ENCODE measurements at regions not wholly inside any gene's neighbourhood (a gene's known extent, or its start where the extent isn't known, plus 50 kb on each side); places are given as distances from the start of the nearest gene placed in this dataset.

GRCh38 chr21:41006636-41007035, 159.7 kb upstream of the DSCAM start:
- Mint-ChIP-seq H3K4me3 (no peak overlapping the region), H3K27me3 (peaks cover 0 to 14% (median 10%) of the 10 kb centered on the region in 3 donors), H3K9me3 (peaks cover 0 to 13% (median 7%) of the 10 kb centered on the region in 7 donors), H3K27ac (no peak overlapping the region), H3K36me3 (no peaks in the 10 kb centered on the region), H3K4me1 (no peaks in the 10 kb centered on the region)
- DNase-seq = no peak
- ATAC-seq (ENCODE audit: low read depth in 2 of 2) = no peak

- Mint-ChIP-seq H3K27me3 (peaks cover 0 to 14% (median 10%) of the 10 kb centered on the region in 3 donors), H3K4me3 (no peak overlapping the region), H3K36me3 (no peaks in the 10 kb centered on the region), H3K9me3 (peaks cover 0 to 7% (median 0%) of the 10 kb centered on the region in 7 donors), H3K4me1 (no peaks in the 10 kb centered on the region), H3K27ac (no peak overlapping the region)
- DNase-seq (no peak), ATAC-seq (ENCODE audit: low read depth in 2 of 2) (no peak)
These were observed 159.6 kb upstream of the BACE2 start for GRCh38 chr21:41008351-41008750.

GRCh38 chr21:41008974-41009373, 159.0 kb upstream of the BACE2 start:
- ATAC-seq (ENCODE audit: low read depth in 2 of 2) (no peak), DNase-seq (no peak)
- H3K4me3 Mint-ChIP-seq = no peak overlapping the region
- H3K36me3 Mint-ChIP-seq = no peaks in the 10 kb centered on the region
- H3K4me1 Mint-ChIP-seq = no peaks in the 10 kb centered on the region
- H3K9me3 Mint-ChIP-seq = peaks cover 0 to 3% (median 0%) of the 10 kb centered on the region in 7 donors
- no peak overlapping the region for H3K27ac Mint-ChIP-seq
- peaks cover 4 to 14% (median 10%) of the 10 kb centered on the region in 3 donors for H3K27me3 Mint-ChIP-seq

GRCh38 chr21:41009398-41010100, 158.4 kb upstream of the BACE2 start:
- no peak for DNase-seq
- no peaks in the 10 kb centered on the region for H3K4me1 Mint-ChIP-seq
- H3K27ac Mint-ChIP-seq = no peak overlapping the region
- no peaks in the 10 kb centered on the region for H3K36me3 Mint-ChIP-seq
- peaks cover 9 to 14% (median 9%) of the 10 kb centered on the region in 3 donors for H3K27me3 Mint-ChIP-seq
- H3K9me3 Mint-ChIP-seq = peaks cover 0 to 2% (median 0%) of the 10 kb centered on the region in 7 donors
- H3K4me3 Mint-ChIP-seq = no peak overlapping the region
- ATAC-seq (ENCODE audit: low read depth in 2 of 2) = no peak

GRCh38 chr21:41010101-41010435, 157.9 kb upstream of the BACE2 start:
- ATAC-seq (ENCODE audit: low read depth in 2 of 2) (no peak), DNase-seq (no peak)
- H3K4me1 Mint-ChIP-seq = no peaks in the 10 kb centered on the region
- no peak overlapping the region for H3K27ac Mint-ChIP-seq
- H3K36me3 Mint-ChIP-seq = no peaks in the 10 kb centered on the region
- H3K9me3 Mint-ChIP-seq = peaks cover 0 to 2% (median 0%) of the 10 kb centered on the region in 7 donors
- no peak overlapping the region for H3K4me3 Mint-ChIP-seq
- H3K27me3 Mint-ChIP-seq = peaks cover 6 to 14% (median 9%) of the 10 kb centered on the region in 3 donors

- peaks cover 0 to 2% (median 0%) of the 10 kb centered on the region in 7 donors for H3K9me3 Mint-ChIP-seq
- ATAC-seq (ENCODE audit: low read depth in 2 of 2) (no peak), DNase-seq (no peak)
- H3K36me3 Mint-ChIP-seq = no peaks in the 10 kb centered on the region
- no peaks in the 10 kb centered on the region for H3K4me1 Mint-ChIP-seq
- no peak overlapping the region for H3K4me3 Mint-ChIP-seq
- H3K27ac Mint-ChIP-seq = no peak overlapping the region
- peaks cover 6 to 13% (median 10%) of the 10 kb centered on the region in 3 donors for H3K27me3 Mint-ChIP-seq
These were observed 156.7 kb upstream of the BACE2 start for GRCh38 chr21:41011098-41011731.

GRCh38 chr21:41011951-41012366, 156.0 kb upstream of the BACE2 start:
- ATAC-seq (ENCODE audit: low read depth in 2 of 2) (no peak), DNase-seq (no peak)
- Mint-ChIP-seq H3K4me1 (no peaks in the 10 kb centered on the region), H3K9me3 (peaks cover 0 to 2% (median 0%) of the 10 kb centered on the region in 7 donors), H3K36me3 (no peaks in the 10 kb centered on the region), H3K27me3 (peaks cover 6 to 13% (median 8%) of the 10 kb centered on the region in 3 donors), H3K4me3 (no peak overlapping the region), H3K27ac (no peak overlapping the region)

GRCh38 chr21:41012425-41012824, 155.5 kb upstream of the BACE2 start:
- Mint-ChIP-seq H3K9me3 (peaks cover 0 to 2% (median 0%) of the 10 kb centered on the region in 7 donors), H3K4me3 (no peak overlapping the region), H3K27ac (no peak overlapping the region), H3K4me1 (no peaks in the 10 kb centered on the region), H3K27me3 (peaks cover 6 to 13% (median 8%) of the 10 kb centered on the region in 3 donors), H3K36me3 (no peaks in the 10 kb centered on the region)
- no peak for DNase-seq
- ATAC-seq (ENCODE audit: low read depth in 2 of 2) = no peak

- Mint-ChIP-seq H3K4me1 (no peaks in the 10 kb centered on the region), H3K4me3 (no peak overlapping the region), H3K36me3 (no peaks in the 10 kb centered on the region), H3K27me3 (peaks cover 0 to 13% (median 6%) of the 10 kb centered on the region in 3 donors), H3K9me3 (peaks cover 0 to 17% (median 4%) of the 10 kb centered on the region in 7 donors), H3K27ac (no peak overlapping the region)
- DNase-seq (no peak), ATAC-seq (ENCODE audit: low read depth in 2 of 2) (no peak)
These were observed 151.5 kb upstream of the BACE2 start for GRCh38 chr21:41016472-41016871.

GRCh38 chr21:41018431-41018830, 149.5 kb upstream of the BACE2 start:
- no peaks in the 10 kb centered on the region for H3K4me1 Mint-ChIP-seq
- peaks cover 0 to 17% (median 4%) of the 10 kb centered on the region in 7 donors for H3K9me3 Mint-ChIP-seq
- ATAC-seq (ENCODE audit: low read depth in 2 of 2) (no peak), DNase-seq (no peak)
- peaks cover 9 to 18% (median 11%) of the 10 kb centered on the region in 3 donors for H3K27me3 Mint-ChIP-seq
- H3K36me3 Mint-ChIP-seq = no peaks in the 10 kb centered on the region
- no peak overlapping the region for H3K4me3 Mint-ChIP-seq
- H3K27ac Mint-ChIP-seq = no peak overlapping the region

- H3K4me1 Mint-ChIP-seq = no peaks in the 10 kb centered on the region
- H3K27me3 Mint-ChIP-seq = peaks cover 5 to 11% (median 9%) of the 10 kb centered on the region in 3 donors
- no peak for ATAC-seq (ENCODE audit: low read depth in 2 of 2)
- no peak overlapping the region for H3K4me3 Mint-ChIP-seq
- DNase-seq = no peak
- peaks cover 0 to 10% (median 3%) of the 10 kb centered on the region in 7 donors for H3K9me3 Mint-ChIP-seq
- H3K36me3 Mint-ChIP-seq = no peaks in the 10 kb centered on the region
- no peak overlapping the region for H3K27ac Mint-ChIP-seq
These were observed 144.0 kb upstream of the BACE2 start for GRCh38 chr21:41023936-41024335.

- Mint-ChIP-seq H3K36me3 (no peaks in the 10 kb centered on the region), H3K27me3 (peaks cover 5 to 11% (median 9%) of the 10 kb centered on the region in 3 donors), H3K4me1 (no peaks in the 10 kb centered on the region), H3K9me3 (peaks cover 0 to 8% (median 3%) of the 10 kb centered on the region in 7 donors), H3K27ac (no peak overlapping the region), H3K4me3 (peak overlapping the region in 1 of 8 donors; percentile 66)
- DNase-seq (no peak), ATAC-seq (ENCODE audit: low read depth in 2 of 2) (no peak)
These were observed 143.6 kb upstream of the BACE2 start for GRCh38 chr21:41024341-41024740.

GRCh38 chr21:41024746-41025254, 143.2 kb upstream of the BACE2 start:
- Mint-ChIP-seq H3K27ac (no peak overlapping the region), H3K36me3 (no peaks in the 10 kb centered on the region), H3K4me3 (no peak overlapping the region), H3K4me1 (no peaks in the 10 kb centered on the region), H3K9me3 (peaks cover 0 to 8% (median 3%) of the 10 kb centered on the region in 7 donors), H3K27me3 (peaks cover 5 to 9% (median 7%) of the 10 kb centered on the region in 3 donors)
- DNase-seq = no peak
- ATAC-seq (ENCODE audit: low read depth in 2 of 2) = no peak

GRCh38 chr21:41029571-41029970, 138.4 kb upstream of the BACE2 start:
- no peak overlapping the region for H3K27ac Mint-ChIP-seq
- no peaks in the 10 kb centered on the region for H3K4me1 Mint-ChIP-seq
- no peaks in the 10 kb centered on the region for H3K36me3 Mint-ChIP-seq
- H3K9me3 Mint-ChIP-seq = peaks cover 0 to 21% (median 3%) of the 10 kb centered on the region in 7 donors
- no peak overlapping the region for H3K4me3 Mint-ChIP-seq
- H3K27me3 Mint-ChIP-seq = peaks cover 17 to 25% (median 21%) of the 10 kb centered on the region in 3 donors
- ATAC-seq (ENCODE audit: low read depth in 2 of 2) (no peak), DNase-seq (no peak)
